ENCODE measurements at regions not wholly inside any gene's neighbourhood (a gene's known extent, or its start where the extent isn't known, plus 50 kb on each side); places are given as distances from the start of the nearest gene placed in this dataset.

- H2BK15ac ChIP-seq (ENCODE audit: low read length): no peak overlapping the region
- no peak overlapping the region for H4K91ac ChIP-seq (replicated peaks; ENCODE audit: insufficient read length, low read length)
- no peak overlapping the region for H3K4me3 ChIP-seq (ENCODE audit: extremely low read depth in 1 of 4, insufficient read depth in 2 of 4, low read depth in 3 of 4, low read length in 4 of 4)
- CTCF ChIA-PET (ENCODE audit: partially characterized antibody): no interaction called here
- H3K9me3 ChIP-seq (ENCODE audit: insufficient read depth in 2 of 2, low read depth in 1 of 2, low read length in 1 of 2): no peaks in the 10 kb centered on the region
- no peak overlapping the region for H3K18ac ChIP-seq (ENCODE audit: extremely low read depth, low read length)
- H3K4me2 ChIP-seq (ENCODE audit: insufficient read depth in 1 of 2, low read depth in 2 of 2, low read length in 2 of 2): no peak overlapping the region
- H2BK12ac ChIP-seq (ENCODE audit: low read depth, low read length): no peak overlapping the region
- no peaks in the 10 kb centered on the region for H3K27me3 ChIP-seq (replicated peaks in 1 of 4; ENCODE audit: control insufficient read depth in 3 of 4, extremely low read depth in 1 of 4, insufficient read depth in 3 of 4, low read length in 3 of 4)
- H2BK5ac ChIP-seq (ENCODE audit: low read depth, low read length): no peak overlapping the region
- H3K4me1 ChIP-seq (replicated peaks in 1 of 4; ENCODE audit: control insufficient read depth in 3 of 4, insufficient read depth in 4 of 4, low read length in 3 of 4): no peaks in the 10 kb centered on the region; a peak in 1 of 7 replicates
- no peak overlapping the region for H4K8ac ChIP-seq (ENCODE audit: extremely low read depth, insufficient read depth, low read length)
- no peak overlapping the region for H3K4ac ChIP-seq (replicated peaks; ENCODE audit: insufficient read length, low read depth, low read length)
- no peak overlapping the region for H3K27ac ChIP-seq (ENCODE audit: low read depth, low read length)
- no peak overlapping the region for H3K14ac ChIP-seq (ENCODE audit: insufficient read length)
- no peaks in the 10 kb centered on the region for H3K79me1 ChIP-seq (ENCODE audit: low read depth, low read length)
- no peaks in the 10 kb centered on the region for H3K79me2 ChIP-seq (ENCODE audit: control insufficient read depth in 1 of 2, insufficient read depth in 2 of 2, low read length in 2 of 2)
- H3K9ac ChIP-seq (replicated peaks in 1 of 4; ENCODE audit: extremely low read depth in 1 of 4, low read depth in 3 of 4, low read length in 3 of 4): no peak overlapping the region
- H3K56ac ChIP-seq (replicated peaks; ENCODE audit: insufficient read length, low read depth, low read length): no peak overlapping the region
- no peak overlapping the region for H3K23ac ChIP-seq (ENCODE audit: insufficient read length)
- H3K23me2 ChIP-seq (ENCODE audit: low read depth, low read length): no peaks in the 10 kb centered on the region
- no peaks in the 10 kb centered on the region for H4K20me1 ChIP-seq (replicated peaks in 1 of 2; ENCODE audit: control insufficient read depth in 1 of 2, insufficient read depth in 2 of 2, low read length in 2 of 2)
- no peak for DNase-seq (ENCODE audit: low read depth in 1 of 2, low spot score in 2 of 2)
- no peak overlapping the region for H2BK20ac ChIP-seq (ENCODE audit: low read length)
- no peak overlapping the region for H2AK5ac ChIP-seq (ENCODE audit: low read depth, low read length)
- no peak overlapping the region for H2BK120ac ChIP-seq (replicated peaks; ENCODE audit: low read depth, low read length)
- FAIRE-seq: no peak
- POLR2A ChIA-PET (ENCODE audit: partially characterized antibody): no interaction called here
- H2AFZ ChIP-seq (ENCODE audit: low read length): no peak overlapping the region
- no peaks in the 10 kb centered on the region for H3K36me3 ChIP-seq (ENCODE audit: control insufficient read depth in 2 of 4, insufficient read depth in 4 of 4, low read length in 3 of 4)
- no peak overlapping the region for H4K5ac ChIP-seq (ENCODE audit: insufficient read length, low read depth, low read length)
- no peak for TF ChIP-seq RAD21 (IDR thresholded peaks at IDR 0.05 in 1 of 2, conservative IDR thresholded peaks at IDR 0.05 in 1 of 2; ENCODE audit: low read depth in 2 of 2, low read length in 2 of 2)
- no peak for TF ChIP-seq CBX5 (IDR thresholded peaks at IDR 0.05; ENCODE audit: low read depth, low read length)
- TF ChIP-seq EZH2 (IDR thresholded peaks at IDR 0.05; ENCODE audit: low read depth, low read length, severe bottlenecking): no peak
- TF ChIP-seq PHF8 (conservative IDR thresholded peaks at IDR 0.05; ENCODE audit: low read depth, low read length): no peak
- no peak for TF ChIP-seq RNF2 (IDR thresholded peaks at IDR 0.05; ENCODE audit: borderline replicate concordance, low read depth, low read length, missing control alignments, poor library complexity, severe bottlenecking)
- TF ChIP-seq RFX5 (IDR thresholded peaks at IDR 0.05; ENCODE audit: borderline replicate concordance, low read depth, low read length): no peak
- no peak for TF ChIP-seq SAP30 (IDR thresholded peaks at IDR 0.05; ENCODE audit: insufficient read depth, insufficient replicate concordance, low read length)
- TF ChIP-seq RBBP5 (IDR thresholded peaks at IDR 0.05; ENCODE audit: borderline replicate concordance, low read depth, low read length): no peak
- TF ChIP-seq FOSL1 (IDR thresholded peaks at IDR 0.05; ENCODE audit: insufficient read depth, low read depth, low read length): no peak
- no peak for TF ChIP-seq ASH2L (IDR thresholded peaks at IDR 0.05; ENCODE audit: low read length)
- no peak for TF ChIP-seq SIX5 (IDR thresholded peaks at IDR 0.05; ENCODE audit: low read depth, low read length)
- TF ChIP-seq EP300 (IDR thresholded peaks at IDR 0.05; ENCODE audit: borderline replicate concordance in 1 of 2, low read depth in 2 of 2, low read length in 2 of 2): no peak
- TF ChIP-seq BRCA1 (IDR thresholded peaks at IDR 0.05; ENCODE audit: low read depth, low read length): no peak
- no peak for TF ChIP-seq NRF1 (IDR thresholded peaks at IDR 0.05; ENCODE audit: low read depth, low read length)
Observed at GRCh38 chr4:169898095-169898494, 128.1 kb downstream of the MFAP3L start.

Measured in H1 (cell line).